ENCODE measurements at regions not wholly inside any gene's neighbourhood (a gene's known extent, or its start where the extent isn't known, plus 50 kb on each side); places are given as distances from the start of the nearest gene placed in this dataset.
"Not testable (repeated sequence)": the region's sequence is repeated elsewhere in the genome, so short reads cannot be mapped to it uniquely, and the experiment has no call there.

DNA sequence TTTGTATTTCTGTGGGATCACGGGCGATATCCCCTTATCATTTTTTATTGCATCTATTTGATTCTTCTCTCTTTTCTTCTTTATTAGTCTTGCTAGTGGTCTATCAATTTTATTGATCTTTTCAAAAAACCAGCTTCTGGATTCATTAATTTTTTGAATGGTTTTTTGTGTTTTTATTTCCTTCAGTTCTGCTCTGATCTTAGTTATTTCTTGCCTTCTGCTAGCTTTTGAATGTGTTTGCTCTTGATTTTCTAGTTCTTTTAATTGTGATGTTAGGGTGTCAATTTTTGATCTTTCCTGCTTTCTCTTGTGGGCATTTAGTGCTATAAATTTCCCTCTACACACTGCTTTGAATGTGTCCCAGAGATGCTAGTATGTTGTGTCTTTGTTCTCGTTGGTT is 5270.2 kb upstream of the TPTE start:
- DNase-seq; H3K4me3 ChIP-seq; H3K27me3 ChIP-seq; intact Hi-C loops (cut with DNase I; ENCODE audit: low total_unique reads); H3K9me3 ChIP-seq; H3K36me3 ChIP-seq (ENCODE audit: low read depth, missing control alignments); H3K4me1 ChIP-seq; H3K27ac ChIP-seq: not testable (repeated sequence)
- TF ChIP-seq POLR2A (IDR thresholded peaks at IDR 0.05) = peak; percentile 11
- WGBS, 2 donors = 61 to 65% methylated on average over 3 of the region's 3 CpGs

DNA sequence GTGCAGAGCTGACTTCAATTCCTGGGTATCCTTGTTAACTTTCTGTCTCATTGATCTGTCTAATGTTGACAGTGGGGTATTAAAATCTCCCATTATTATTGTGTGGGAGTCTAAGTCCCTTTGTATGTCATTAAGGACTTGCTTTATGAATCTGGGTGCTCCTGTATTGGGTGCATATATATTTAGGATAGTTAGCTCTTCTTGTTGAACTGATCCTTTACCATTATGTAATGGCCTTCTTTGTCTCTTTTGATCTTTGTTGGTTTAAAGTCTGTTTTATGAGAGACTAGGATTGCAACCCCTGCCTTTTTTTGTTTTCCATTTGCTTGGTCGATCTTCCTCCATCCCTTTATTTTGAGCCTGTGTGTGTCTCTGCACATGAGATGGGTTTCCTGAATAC is 5269.5 kb upstream of the TPTE start:
- intact Hi-C loops (cut with DNase I; ENCODE audit: low total_unique reads); H3K4me3 ChIP-seq; H3K4me1 ChIP-seq; H3K27me3 ChIP-seq; H3K9me3 ChIP-seq; H3K36me3 ChIP-seq (ENCODE audit: low read depth, missing control alignments); DNase-seq; H3K27ac ChIP-seq: not testable (repeated sequence)
- WGBS, 2 donors = 42 to 45% methylated on average over 1 of the region's 1 CpG

All from testis (tissue), 2 donors.